GM18508 (cell line): ENCODE measurements at regions not wholly inside any gene's neighbourhood (a gene's known extent, or its start where the extent isn't known, plus 50 kb on each side); places are given as distances from the start of the nearest gene placed in this dataset.

Source experiments
- ATAC-seq: cut with Tn5 transposase; IDR thresholded peaks from one replicate; pipeline ENCODE4 v1.9.1; 2021; ENCODE audit warnings: moderate number of reproducible peaks; ENCODE audit not compliant: insufficient read depth, unreplicated experiment

GRCh38 chr2:12073217-12073852, 326.9 kb downstream of the LPIN1 start:
- ATAC-seq: no peak

- ATAC-seq: no peak
Measured at GRCh38 chr2:12074126-12074844, 327.9 kb downstream of the LPIN1 start.

GRCh38 chr2:12074845-12075217, 328.4 kb downstream of the LPIN1 start:
- ATAC-seq: no peak

- ATAC-seq: no peak
Measured at GRCh38 chr2:12075603-12076002, 329.2 kb downstream of the LPIN1 start.

GRCh38 chr2:12076810-12077209, 330.4 kb downstream of the LPIN1 start:
- ATAC-seq: no peak

- no peak for ATAC-seq
Measured at GRCh38 chr2:12080360-12080759, 333.9 kb downstream of the LPIN1 start.

- ATAC-seq: no peak
Measured at GRCh38 chr2:12081481-12082210, 335.2 kb downstream of the LPIN1 start.

- no peak for ATAC-seq
Measured at GRCh38 chr2:12083081-12083581, 336.7 kb downstream of the LPIN1 start.

GRCh38 chr2:12083713-12084419, 337.4 kb downstream of the LPIN1 start:
- no peak for ATAC-seq

- ATAC-seq: no peak
Measured at GRCh38 chr2:12087175-12087574, 340.7 kb downstream of the LPIN1 start.

- ATAC-seq: no peak
Measured at GRCh38 chr2:12087671-12088380, 341.4 kb downstream of the LPIN1 start.

- no peak for ATAC-seq
Measured at GRCh38 chr2:12089001-12089400, 342.6 kb downstream of the LPIN1 start.

- ATAC-seq: no peak
Measured at GRCh38 chr2:12089496-12089895, 343.1 kb downstream of the LPIN1 start.

GRCh38 chr2:12090072-12090471, 343.6 kb downstream of the LPIN1 start:
- ATAC-seq: no peak

- no peak for ATAC-seq
Measured at GRCh38 chr2:12090590-12090989, 344.2 kb downstream of the LPIN1 start.

- ATAC-seq: no peak
Measured at GRCh38 chr2:12091201-12091806, 344.9 kb downstream of the LPIN1 start.

GRCh38 chr2:12094134-12094533, 347.7 kb downstream of the LPIN1 start:
- ATAC-seq: no peak

GRCh38 chr2:12096051-12096787, 349.8 kb downstream of the LPIN1 start:
- ATAC-seq: no peak
